CD14-positive monocyte (primary cell): ENCODE measurements at regions not wholly inside any gene's neighbourhood (a gene's known extent, or its start where the extent isn't known, plus 50 kb on each side); places are given as distances from the start of the nearest gene placed in this dataset.
"Not testable (repeated sequence)": the region's sequence is repeated elsewhere in the genome, so short reads cannot be mapped to it uniquely, and the experiment has no call there.

Source experiments
- DNase-seq, 3 donors: peaks; one replicate each; pipeline ENCODE4 v3.0.0-alpha.2; 2011 to 2022
- H2AFZ ChIP-seq: 2 replicates; pipeline ENCODE4 v1.6.0; 2012; ENCODE audit warnings: mild to moderate bottlenecking, low read depth, low read length, inconsistent platforms; ENCODE audit not compliant: insufficient read depth, poor library complexity, severe bottlenecking
- H3K27ac ChIP-seq, 2 donors: 1 replicate in 1 of 2; 2 replicates in 1 of 2; pipeline ENCODE4 v1.5.1; 2012 to 2013; ENCODE audit warnings: low read length in 2 of 2, control low read depth in 1 of 2, inconsistent platforms in 1 of 2, low read depth in 1 of 2, mild to moderate bottlenecking in 1 of 2
- H3K27me3 ChIP-seq, 2 donors: one replicate each; pipeline versions ENCODE4 v1.6.0 to v1.6.1; 2011 to 2013; ENCODE audit warnings: low read length in 2 of 2; ENCODE audit not compliant: control insufficient read depth in 2 of 2, insufficient read depth in 2 of 2
- H3K36me3 ChIP-seq, 2 donors: replicated peaks in 1 of 2; 1 replicate in 1 of 2; 2 replicates in 1 of 2; pipeline versions ENCODE4 v1.5.1 to v1.6.1; 2012 to 2013; ENCODE audit warnings: low read length in 2 of 2, control low read depth in 1 of 2, inconsistent platforms in 1 of 2, mild to moderate bottlenecking in 1 of 2; ENCODE audit not compliant: insufficient read depth in 2 of 2, control insufficient read depth in 1 of 2
- H3K4me1 ChIP-seq, 2 donors: 1 replicate in 1 of 2; 2 replicates in 1 of 2; pipeline versions ENCODE4 v1.5.1 to v1.6.1; 2012 to 2013; ENCODE audit warnings: low read length in 2 of 2, control low read depth in 1 of 2, inconsistent platforms in 1 of 2, mild to moderate bottlenecking in 1 of 2, moderate library complexity in 1 of 2; ENCODE audit not compliant: insufficient read depth in 2 of 2, control insufficient read depth in 1 of 2
- H3K4me2 ChIP-seq: replicated peaks from 2 replicates; pipeline ENCODE3; 2012; ENCODE audit warnings: low read length, moderate library complexity, mild to moderate bottlenecking; ENCODE audit not compliant: poor library complexity, severe bottlenecking; ENCODE audit errors: extremely low read depth
- H3K4me3 ChIP-seq, 3 experiments: fragments of 200-600 bp in 1 of 3; sonication (generic) in 1 of 3; replicated peaks in 1 of 3; 1 replicate in 2 of 3; 2 replicates in 1 of 3; pipeline ENCODE4 v1.5.1; 2011 to 2013; ENCODE audit warnings: low read length in 3 of 3, mild to moderate bottlenecking in 3 of 3, control low read depth in 2 of 3, low read depth in 2 of 3, inconsistent platforms in 1 of 3, moderate library complexity in 1 of 3
- H3K79me2 ChIP-seq: 2 replicates; pipeline ENCODE4 v1.6.0; 2012; ENCODE audit warnings: mild to moderate bottlenecking, control low read depth, inconsistent platforms, low read length, moderate library complexity; ENCODE audit not compliant: insufficient read depth
- H3K9ac ChIP-seq: 2 replicates; pipeline ENCODE4 v1.6.0; 2017; ENCODE audit warnings: low read length, mild to moderate bottlenecking; ENCODE audit not compliant: insufficient read depth, poor library complexity, severe bottlenecking
- H3K9me3 ChIP-seq, 2 donors: replicated peaks in 1 of 2; 1 replicate in 1 of 2; 2 replicates in 1 of 2; pipeline versions ENCODE4 v1.5.1 to v1.6.1; 2012 to 2013; ENCODE audit warnings: low read length in 2 of 2, control low read depth in 1 of 2; ENCODE audit not compliant: control insufficient read depth in 1 of 2, insufficient read depth in 1 of 2
- H4K20me1 ChIP-seq: 2 replicates; pipeline ENCODE4 v1.6.0; 2012; ENCODE audit warnings: mild to moderate bottlenecking, low read length, control low read depth, moderate library complexity; ENCODE audit not compliant: insufficient read depth
- H3K27ac Mint-ChIP-seq, 7 donors: one replicate each; pipeline ENCODE4 v1.8.0; 2020; ENCODE audit warnings: mild to moderate bottlenecking in 7 of 7, mixed read lengths in 7 of 7, moderate library complexity in 6 of 7, inconsistent platforms in 2 of 7
- H3K27me3 Mint-ChIP-seq, 3 donors: one replicate each; pipeline ENCODE4 v1.8.0; 2021 to 2022; ENCODE audit warnings: low read depth in 3 of 3, mild to moderate bottlenecking in 3 of 3, mixed read lengths in 3 of 3, moderate library complexity in 3 of 3, inconsistent platforms in 1 of 3
- H3K36me3 Mint-ChIP-seq, 2 donors: one replicate each; pipeline ENCODE4 v1.8.0; 2020; ENCODE audit warnings: mixed read lengths in 2 of 2, inconsistent platforms in 1 of 2, mild to moderate bottlenecking in 1 of 2
- H3K4me1 Mint-ChIP-seq: one replicate; pipeline ENCODE4 v1.8.0; 2020; ENCODE audit warnings: mild to moderate bottlenecking, mixed read lengths
- H3K4me3 Mint-ChIP-seq, 2 donors: one replicate each; pipeline ENCODE4 v1.8.0; 2020; ENCODE audit warnings: mild to moderate bottlenecking in 2 of 2, mixed read lengths in 2 of 2, moderate library complexity in 1 of 2
- H3K9me3 Mint-ChIP-seq, 7 donors: one replicate each; pipeline ENCODE4 v1.8.0; 2020 to 2022; ENCODE audit warnings: mixed read lengths in 7 of 7, mild to moderate bottlenecking in 6 of 7, moderate library complexity in 6 of 7, inconsistent platforms in 2 of 7
- WGBS: methylation state at CpG from one replicate; pipeline ENCODE4 v1.1.5; 2013; ENCODE audit warnings: missing lambda C conversion rate; ENCODE audit not compliant: insufficient coverage; 5-methylcytosine and 5-hydroxymethylcytosine counted together
- intact Hi-C, 2 donors: fragments of 100-400 bp; cut with micrococcal nuclease; formaldehyde crosslinking; loops; one replicate each; pipeline versions ENCODE4 v1.15.0 to v1.15.1; 2023

GRCh38 chr16:34096911-34097310 is 637.5 kb downstream of the TP53TG3F start:
- H3K9ac ChIP-seq, H3K27me3 Mint-ChIP-seq, H2AFZ ChIP-seq, H3K79me2 ChIP-seq, H3K4me3 Mint-ChIP-seq, H3K4me1 ChIP-seq, DNase-seq, H3K27ac Mint-ChIP-seq, H3K27ac ChIP-seq, H3K4me1 Mint-ChIP-seq, H3K4me3 ChIP-seq, intact Hi-C loops, H3K36me3 ChIP-seq, H3K36me3 Mint-ChIP-seq, H3K4me2 ChIP-seq, H3K27me3 ChIP-seq, H4K20me1 ChIP-seq: not testable (repeated sequence)
- 78% methylated on average over 4 of the region's 4 CpGs for WGBS
- peaks cover 52 to 90% of the 10 kb centered on the region in 2 donors for H3K9me3 ChIP-seq
- H3K9me3 Mint-ChIP-seq = peaks cover 34 to 57% (median 41%) of the 10 kb centered on the region in 7 donors

- H3K79me2 ChIP-seq, H3K4me1 Mint-ChIP-seq, H3K36me3 Mint-ChIP-seq, H3K4me2 ChIP-seq, H3K4me1 ChIP-seq, intact Hi-C loops, H4K20me1 ChIP-seq, H3K27ac Mint-ChIP-seq, H3K27me3 Mint-ChIP-seq, H2AFZ ChIP-seq, H3K36me3 ChIP-seq, H3K27ac ChIP-seq, DNase-seq, H3K9ac ChIP-seq, H3K4me3 Mint-ChIP-seq, H3K4me3 ChIP-seq, H3K27me3 ChIP-seq: not testable (repeated sequence)
- peaks cover 52 to 86% of the 10 kb centered on the region in 2 donors for H3K9me3 ChIP-seq
- WGBS = 86% methylated on average over 3 of the region's 3 CpGs
- H3K9me3 Mint-ChIP-seq = peaks cover 34 to 57% (median 40%) of the 10 kb centered on the region in 7 donors
These were observed 637.9 kb downstream of the TP53TG3F start for GRCh38 chr16:34097326-34097725.

GRCh38 chr16:34098033-34098432 is 638.6 kb downstream of the TP53TG3F start:
- H3K27ac Mint-ChIP-seq, H4K20me1 ChIP-seq, H3K4me3 Mint-ChIP-seq, H3K27me3 ChIP-seq, H3K4me1 Mint-ChIP-seq, H3K4me3 ChIP-seq, H3K4me2 ChIP-seq, H3K36me3 ChIP-seq, H3K36me3 Mint-ChIP-seq, H3K4me1 ChIP-seq, H3K27me3 Mint-ChIP-seq, H3K9ac ChIP-seq, H3K79me2 ChIP-seq, intact Hi-C loops, H2AFZ ChIP-seq, H3K27ac ChIP-seq, DNase-seq: not testable (repeated sequence)
- H3K9me3 Mint-ChIP-seq = peaks cover 33 to 52% (median 36%) of the 10 kb centered on the region in 7 donors
- H3K9me3 ChIP-seq = peaks cover 50 to 79% of the 10 kb centered on the region in 2 donors

GRCh38 chr16:34099028-34099427 is 639.6 kb downstream of the TP53TG3F start:
- H3K4me2 ChIP-seq, H3K79me2 ChIP-seq, H3K4me3 ChIP-seq, H3K36me3 ChIP-seq, H3K9ac ChIP-seq, H3K27ac ChIP-seq, H3K27me3 ChIP-seq, H3K27me3 Mint-ChIP-seq, DNase-seq, H3K27ac Mint-ChIP-seq, H3K4me3 Mint-ChIP-seq, H2AFZ ChIP-seq, intact Hi-C loops, H3K36me3 Mint-ChIP-seq, H3K4me1 Mint-ChIP-seq, H3K4me1 ChIP-seq, H4K20me1 ChIP-seq: not testable (repeated sequence)
- H3K9me3 ChIP-seq = peaks cover 45 to 79% of the 10 kb centered on the region in 2 donors
- 30% methylated on average over 2 of the region's 2 CpGs for WGBS
- peaks cover 33 to 54% (median 39%) of the 10 kb centered on the region in 7 donors for H3K9me3 Mint-ChIP-seq
